Osteoblast (primary cell): ENCODE measurements at regions not wholly inside any gene's neighbourhood (a gene's known extent, or its start where the extent isn't known, plus 50 kb on each side); places are given as distances from the start of the nearest gene placed in this dataset. TPM values are rescaled to one million over a fixed set of nuclear protein-coding genes. Genes with fewer than 3 reads are reported as not detected.

Experiments
- DNase-seq: peaks from one replicate; pipeline ENCODE4 v3.0.0; 2011; ENCODE audit warnings: low spot score, mixed read lengths; ENCODE audit not compliant: insufficient read length; ENCODE audit errors: missing footprints
- H2AFZ ChIP-seq: 2 replicates; pipeline ENCODE4 v1.6.0; 2011; ENCODE audit warnings: mild to moderate bottlenecking, low read length
- H3K27ac ChIP-seq: 2 replicates; pipeline ENCODE4 v1.5.1; 2011; ENCODE audit warnings: mild to moderate bottlenecking, low read depth, low read length, moderate library complexity
- H3K27me3 ChIP-seq: 2 replicates; pipeline ENCODE4 v1.6.0; 2012; ENCODE audit warnings: mild to moderate bottlenecking, control low read depth, inconsistent platforms, low read length, moderate library complexity; ENCODE audit not compliant: insufficient read depth
- H3K36me3 ChIP-seq: 2 replicates; pipeline ENCODE4 v1.5.1; 2011; ENCODE audit warnings: mild to moderate bottlenecking, low read length, control low read depth, moderate library complexity; ENCODE audit not compliant: insufficient read depth
- H3K4me1 ChIP-seq: 2 replicates; pipeline ENCODE4 v1.5.1; 2011; ENCODE audit warnings: mild to moderate bottlenecking, low read length, control low read depth, moderate library complexity; ENCODE audit not compliant: insufficient read depth
- H3K4me2 ChIP-seq: 2 replicates; pipeline ENCODE4 v1.6.0; 2011; ENCODE audit warnings: mild to moderate bottlenecking, low read length; ENCODE audit not compliant: insufficient read depth
- H3K4me3 ChIP-seq: fragments of 200-600 bp; sonication (generic); 3 replicates; pipeline ENCODE4 v1.5.1; 2012; ENCODE audit warnings: mild to moderate bottlenecking, low read length, inconsistent platforms; ENCODE audit not compliant: insufficient read depth
- H3K79me2 ChIP-seq: 2 replicates; pipeline ENCODE4 v1.6.0; 2012; ENCODE audit warnings: mild to moderate bottlenecking, low read length, control low read depth, inconsistent platforms; ENCODE audit not compliant: insufficient read depth
- H3K9me3 ChIP-seq: 2 replicates; pipeline ENCODE4 v1.5.1; 2011; ENCODE audit warnings: low read depth, low read length, control low read depth
- H4K20me1 ChIP-seq: 2 replicates; pipeline ENCODE4 v1.6.0; 2012; ENCODE audit warnings: mild to moderate bottlenecking, low read length, control low read depth; ENCODE audit not compliant: insufficient read depth
- small RNA-seq: library from RNA; depleted of rRNA; stranded (forward); fragments of <200 nt; gene quantifications from one replicate; pipeline ENCODE3, GENCODE V24; 2012
- TF ChIP-seq, protein P1 (sequence below): IDR thresholded peaks from 2 replicates; pipeline ENCODE4 v1.5.1; 2011; ENCODE audit warnings: mild to moderate bottlenecking, low read depth, low read length, moderate library complexity; ENCODE audit errors: extremely low read depth

DNA sequence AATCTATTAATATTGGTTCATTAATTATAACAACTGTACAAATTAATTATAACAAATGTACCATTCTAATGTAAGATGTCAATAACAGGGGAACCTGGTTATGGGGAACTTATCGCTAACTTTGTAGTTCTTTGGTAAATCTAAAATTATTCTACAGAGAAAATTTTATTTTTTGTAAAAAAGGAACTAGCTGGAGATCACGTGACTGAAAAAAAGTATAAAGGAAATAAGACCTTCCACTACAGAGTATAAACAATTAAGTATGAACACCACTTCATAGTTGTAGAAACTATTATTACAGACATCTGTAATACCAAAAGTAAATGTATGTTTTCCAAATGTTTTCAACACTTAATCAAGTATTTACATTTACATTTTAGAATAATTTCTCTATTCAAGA is 77.9 kb upstream of the DKK2 start:
- no peaks in the 10 kb centered on the region for H3K9me3 ChIP-seq
- no peak overlapping the region for H3K27ac ChIP-seq
- no peaks in the 10 kb centered on the region for H4K20me1 ChIP-seq
- H2AFZ ChIP-seq: no peak overlapping the region
- DNase-seq: no peak
- TF ChIP-seq, protein P1, sequence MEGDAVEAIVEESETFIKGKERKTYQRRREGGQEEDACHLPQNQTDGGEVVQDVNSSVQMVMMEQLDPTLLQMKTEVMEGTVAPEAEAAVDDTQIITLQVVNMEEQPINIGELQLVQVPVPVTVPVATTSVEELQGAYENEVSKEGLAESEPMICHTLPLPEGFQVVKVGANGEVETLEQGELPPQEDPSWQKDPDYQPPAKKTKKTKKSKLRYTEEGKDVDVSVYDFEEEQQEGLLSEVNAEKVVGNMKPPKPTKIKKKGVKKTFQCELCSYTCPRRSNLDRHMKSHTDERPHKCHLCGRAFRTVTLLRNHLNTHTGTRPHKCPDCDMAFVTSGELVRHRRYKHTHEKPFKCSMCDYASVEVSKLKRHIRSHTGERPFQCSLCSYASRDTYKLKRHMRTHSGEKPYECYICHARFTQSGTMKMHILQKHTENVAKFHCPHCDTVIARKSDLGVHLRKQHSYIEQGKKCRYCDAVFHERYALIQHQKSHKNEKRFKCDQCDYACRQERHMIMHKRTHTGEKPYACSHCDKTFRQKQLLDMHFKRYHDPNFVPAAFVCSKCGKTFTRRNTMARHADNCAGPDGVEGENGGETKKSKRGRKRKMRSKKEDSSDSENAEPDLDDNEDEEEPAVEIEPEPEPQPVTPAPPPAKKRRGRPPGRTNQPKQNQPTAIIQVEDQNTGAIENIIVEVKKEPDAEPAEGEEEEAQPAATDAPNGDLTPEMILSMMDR: no peak
- H3K4me2 ChIP-seq: no peak overlapping the region
- H3K27me3 ChIP-seq: no peaks in the 10 kb centered on the region
- no peaks in the 10 kb centered on the region for H3K79me2 ChIP-seq
- no peak overlapping the region for H3K4me3 ChIP-seq
- H3K4me1 ChIP-seq: no peaks in the 10 kb centered on the region
- H3K36me3 ChIP-seq: no peaks in the 10 kb centered on the region

GRCh38 chr4:107098401-107098800 is 62.3 kb upstream of the DKK2 start:
- Histone ChIP-seq H4K20me1 (no peaks in the 10 kb centered on the region), H3K36me3 (no peaks in the 10 kb centered on the region), H3K27ac (no peak overlapping the region), H3K9me3 (no peaks in the 10 kb centered on the region), H3K27me3 (no peaks in the 10 kb centered on the region), H3K4me2 (no peak overlapping the region), H3K4me1 (no peaks in the 10 kb centered on the region), H2AFZ (no peak overlapping the region), H3K4me3 (no peak overlapping the region), H3K79me2 (no peaks in the 10 kb centered on the region)
- TF ChIP-seq, protein P1: no peak
- no peak for DNase-seq

DNA sequence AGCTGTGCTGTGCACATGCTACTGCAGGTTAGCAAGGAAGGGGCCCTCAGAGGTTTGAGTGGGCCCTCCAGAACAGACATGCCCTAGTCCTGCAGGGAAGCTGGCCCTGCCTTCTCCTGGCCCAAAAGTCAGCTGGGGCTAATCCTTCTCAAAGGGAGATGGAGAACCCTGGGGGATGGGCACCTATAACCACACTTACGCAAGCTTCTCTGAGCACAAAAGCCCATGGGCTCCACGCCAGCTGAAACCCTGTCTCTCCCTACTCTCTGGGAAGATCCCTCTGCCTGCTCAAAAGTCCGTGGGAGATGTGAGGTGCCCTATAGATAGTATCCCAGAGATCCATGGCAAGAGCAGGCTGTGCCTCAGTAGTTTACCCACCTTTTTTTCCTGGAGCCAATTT is 58.9 kb upstream of the DKK2 start:
- Histone ChIP-seq H2AFZ (no peak overlapping the region), H3K4me2 (no peak overlapping the region), H4K20me1 (no peaks in the 10 kb centered on the region), H3K27ac (no peak overlapping the region), H3K4me3 (no peak overlapping the region), H3K4me1 (no peaks in the 10 kb centered on the region), H3K36me3 (no peaks in the 10 kb centered on the region), H3K27me3 (no peaks in the 10 kb centered on the region), H3K9me3 (no peaks in the 10 kb centered on the region), H3K79me2 (no peaks in the 10 kb centered on the region)
- TF ChIP-seq, protein P1: no peak
- no peak for DNase-seq

GRCh38 chr4:107094332-107094731 is 58.2 kb upstream of the DKK2 start:
- peak; percentile 37 for DNase-seq
- no peaks in the 10 kb centered on the region for H3K27me3 ChIP-seq
- TF ChIP-seq, protein P1: peak; percentile 66
- no peaks in the 10 kb centered on the region for H3K4me1 ChIP-seq
- H2AFZ ChIP-seq: no peak overlapping the region
- H3K9me3 ChIP-seq: no peaks in the 10 kb centered on the region
- H3K4me3 ChIP-seq: no peak overlapping the region
- no peaks in the 10 kb centered on the region for H3K79me2 ChIP-seq
- no peak overlapping the region for H3K27ac ChIP-seq
- H3K36me3 ChIP-seq: no peaks in the 10 kb centered on the region
- no peaks in the 10 kb centered on the region for H4K20me1 ChIP-seq
- H3K4me2 ChIP-seq: no peak overlapping the region

Small RNA genes in the stretch of these regions (small RNA-seq; reads per million reads assigned to genes)
- gene RNU6-551P: not detected
